NCI-H1436 (cell line): ENCODE measurements at regions not wholly inside any gene's neighbourhood (a gene's known extent, or its start where the extent isn't known, plus 50 kb on each side); places are given as distances from the start of the nearest gene placed in this dataset.
"Not testable (repeated sequence)": the region's sequence is repeated elsewhere in the genome, so short reads cannot be mapped to it uniquely, and the experiment has no call there.

Experiments
- DNase-seq: peaks from one replicate; lab custom pipeline; 2025; lab: John Stamatoyannopoulos, UW

DNA sequence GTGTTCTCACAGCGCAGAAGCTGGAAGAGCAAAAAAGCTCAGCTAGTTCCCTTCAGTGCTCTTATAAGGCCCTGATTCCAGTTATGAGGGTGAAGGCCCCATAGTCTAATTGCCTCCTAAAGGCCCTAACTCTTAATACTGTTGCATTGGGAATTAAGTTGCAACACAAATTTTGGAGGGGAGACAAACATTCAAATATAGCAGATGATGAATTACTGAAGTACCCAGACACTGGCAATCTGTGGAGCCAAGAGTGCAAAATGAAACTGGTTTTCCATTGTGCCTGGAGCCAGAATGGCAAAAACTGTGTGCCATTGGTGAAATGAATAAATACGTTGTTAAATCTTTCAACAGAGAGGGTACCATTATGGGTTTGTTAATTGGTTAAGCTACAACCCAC lies 356.0 kb downstream of the PPARGC1A start:
- DNase-seq, result no peak

- DNase-seq, result no peak
Measured at GRCh38 chr4:23516716-23517115, 373.1 kb downstream of the PPARGC1A start.

- no peak for DNase-seq
Measured at GRCh38 chr4:23504083-23504482, 385.8 kb downstream of the PPARGC1A start.

GRCh38 chr4:23500894-23501449 lies 388.9 kb downstream of the PPARGC1A start:
- no peak for DNase-seq

- DNase-seq, result no peak
Measured at GRCh38 chr4:23485801-23486200, 404.0 kb downstream of the PPARGC1A start.

- no peak for DNase-seq
Measured at GRCh38 chr4:23484689-23485088, 405.2 kb downstream of the PPARGC1A start.

- no peak for DNase-seq
Measured at GRCh38 chr4:23483320-23483960, 406.4 kb downstream of the PPARGC1A start.

- no peak for DNase-seq
Measured at GRCh38 chr4:23481566-23481965, 408.3 kb downstream of the PPARGC1A start.

- DNase-seq, result no peak
Measured at GRCh38 chr4:23477905-23478304, 411.9 kb downstream of the PPARGC1A start.

DNA sequence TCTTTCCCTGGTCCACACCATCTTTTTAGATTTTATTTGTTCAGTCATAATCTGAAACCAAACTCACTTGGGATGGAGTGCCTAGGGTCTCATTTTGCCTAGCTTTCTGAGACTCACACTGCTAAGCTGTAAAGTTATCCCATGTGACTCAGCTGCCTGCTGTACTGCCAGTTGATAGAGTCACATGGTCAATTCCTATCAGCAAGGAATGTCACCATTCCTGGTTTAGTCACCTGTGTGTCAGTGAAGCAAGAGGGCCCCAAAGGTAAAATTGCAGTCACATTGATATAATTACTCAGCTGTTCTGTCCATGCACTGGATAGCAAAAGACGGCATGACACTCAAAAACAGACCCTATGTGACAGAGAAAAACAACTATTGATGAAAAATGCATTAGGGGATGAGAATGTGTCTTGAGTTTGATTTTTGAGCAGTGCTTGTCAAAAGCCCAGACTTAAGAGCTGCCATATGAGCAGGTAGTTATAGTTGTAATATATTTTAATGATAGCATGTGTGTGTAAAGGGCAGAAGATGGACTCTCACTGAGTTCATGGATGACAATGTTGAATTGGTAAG lies 413.2 kb downstream of the PPARGC1A start:
- no peak for DNase-seq

- DNase-seq, result no peak
Measured at GRCh38 chr4:23463071-23463470, 426.8 kb downstream of the PPARGC1A start.

DNA sequence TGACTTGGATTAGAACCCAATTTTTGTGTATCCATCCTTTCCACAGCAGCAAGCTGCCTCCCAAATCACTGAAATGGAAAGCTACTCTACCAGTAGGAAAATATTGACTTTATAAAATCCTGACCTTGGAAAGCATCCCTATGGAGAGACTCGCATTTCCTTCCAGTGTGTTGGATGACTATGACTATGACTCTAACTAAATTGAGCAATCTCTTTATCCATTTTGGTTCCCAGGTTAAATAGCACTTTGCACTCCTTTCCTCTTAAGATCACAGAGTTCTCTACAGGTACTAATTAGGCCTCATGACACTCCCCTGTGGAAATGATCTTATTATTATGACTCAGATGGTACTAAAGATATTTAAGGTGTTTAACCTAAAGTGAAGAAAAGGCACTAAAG lies 431.8 kb downstream of the PPARGC1A start:
- no peak for DNase-seq

GRCh38 chr4:23456864-23457263 lies 433.0 kb downstream of the PPARGC1A start:
- no peak for DNase-seq

DNA sequence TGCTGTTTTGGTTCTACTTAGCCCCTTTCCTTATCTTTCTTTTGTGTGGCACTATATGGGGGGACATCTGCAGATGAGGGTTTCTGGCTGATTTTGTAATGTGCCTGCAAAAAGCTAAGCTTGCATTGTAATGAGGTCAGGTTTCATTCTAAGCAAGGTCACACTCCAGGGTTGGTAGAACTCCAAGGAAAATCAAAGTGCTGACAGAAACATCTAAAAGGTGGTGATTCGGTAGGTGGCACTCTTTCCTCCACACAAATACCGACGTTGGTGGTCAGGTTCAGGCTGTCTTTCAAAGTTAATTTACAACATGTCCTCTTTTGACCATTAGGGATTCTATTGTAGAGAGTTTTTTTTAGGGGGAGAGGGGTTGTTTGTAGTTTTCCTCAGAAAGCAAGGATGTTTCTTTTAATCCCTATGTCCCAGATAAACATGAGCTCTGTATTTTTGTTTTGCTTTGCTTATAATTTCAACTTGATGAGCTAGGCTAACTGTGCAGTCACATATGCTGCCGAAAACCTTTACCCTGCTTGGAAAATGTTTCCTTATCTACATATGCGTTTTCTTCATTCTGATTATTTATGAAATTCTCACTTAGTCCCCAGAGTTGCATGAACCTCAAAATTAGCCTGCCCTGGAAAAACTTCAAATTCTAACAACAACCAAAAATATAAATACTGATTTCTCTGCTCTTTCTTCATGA lies 434.2 kb downstream of the PPARGC1A start:
- no peak for DNase-seq

DNA sequence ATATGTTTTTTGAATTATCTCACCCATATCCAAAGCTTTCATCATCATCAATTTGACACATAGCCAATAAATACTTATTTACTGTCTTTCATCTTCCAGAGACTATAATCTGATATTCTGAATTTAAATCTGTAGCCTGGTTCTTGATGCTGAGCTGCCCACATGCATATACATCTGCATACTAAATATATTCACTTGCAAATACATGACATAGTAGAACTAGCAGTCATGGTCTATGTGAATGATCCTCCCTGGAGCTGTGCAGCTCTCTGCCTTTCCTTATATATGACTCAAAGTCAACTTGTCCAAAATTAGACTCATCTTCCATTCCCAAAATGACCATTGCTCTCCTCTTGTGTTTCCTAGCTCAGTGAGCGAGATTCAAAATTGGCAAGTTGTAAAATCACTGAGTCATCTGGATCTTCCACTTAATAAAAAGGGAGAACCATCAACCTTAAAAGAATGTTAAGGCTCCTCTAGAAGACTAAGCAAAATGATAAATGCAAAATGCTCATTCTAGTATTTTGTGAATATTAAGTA lies 448.2 kb downstream of the PPARGC1A start:
- DNase-seq, result no peak

DNA sequence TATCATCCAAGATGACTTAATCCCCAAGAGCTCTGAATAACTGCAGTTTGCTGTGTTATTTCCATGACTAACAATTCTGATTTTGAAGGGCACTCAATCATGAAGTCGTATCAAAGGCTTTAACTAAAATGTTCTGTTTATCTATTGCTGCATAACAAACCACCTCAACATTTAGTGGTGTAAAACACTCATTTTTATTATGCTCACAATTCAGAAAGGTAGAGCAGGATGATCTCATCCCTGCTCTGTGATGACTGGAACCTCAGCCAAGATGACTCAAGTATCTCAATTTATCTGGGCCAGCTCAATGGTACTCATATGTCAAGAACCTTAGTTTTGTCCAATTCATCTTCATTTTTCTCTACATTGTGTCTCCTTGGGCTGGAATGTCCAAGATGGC lies 451.1 kb downstream of the PPARGC1A start:
- no peak for DNase-seq

DNA sequence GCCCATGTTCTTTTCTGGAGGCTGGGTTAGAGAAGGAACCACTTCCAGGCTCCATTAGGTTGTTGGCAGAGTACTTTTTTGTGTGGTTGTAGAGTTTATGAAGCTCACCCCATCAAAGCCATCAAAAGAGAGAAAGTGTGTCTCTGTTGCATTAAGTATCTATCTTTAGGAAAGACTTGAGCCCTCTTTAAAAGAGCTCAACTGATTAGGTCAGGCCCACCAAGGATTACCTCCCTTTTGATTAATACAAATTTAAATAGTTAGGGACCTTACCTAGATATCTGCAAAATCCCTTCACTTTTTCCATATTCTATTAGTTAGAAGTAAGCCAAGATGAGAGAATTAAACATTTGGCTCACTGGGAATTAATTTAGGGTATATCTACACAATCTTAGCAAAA lies 460.4 kb downstream of the PPARGC1A start:
- DNase-seq, result no peak

- no peak for DNase-seq
Measured at GRCh38 chr4:23425570-23425969, 464.3 kb downstream of the PPARGC1A start.

DNA sequence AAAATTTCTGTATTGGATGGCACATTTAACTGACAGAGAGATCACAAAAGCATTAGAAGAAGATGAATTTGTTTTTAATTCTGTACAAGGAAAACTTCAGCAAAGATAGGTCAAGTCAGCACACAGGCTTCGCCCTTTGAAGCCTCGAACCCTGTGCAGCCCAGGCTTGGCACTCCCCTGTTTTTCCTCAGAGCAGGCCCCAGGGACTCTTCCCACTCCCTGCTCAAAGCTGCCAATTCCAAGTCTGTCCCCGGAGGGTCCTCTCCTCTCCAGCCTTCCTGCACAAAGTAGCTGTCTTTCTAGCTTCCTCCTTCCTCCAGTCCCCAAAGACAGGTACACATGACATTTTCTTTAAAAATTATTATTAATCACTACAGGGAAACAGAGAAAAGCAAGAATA lies 466.3 kb downstream of the PPARGC1A start:
- no peak for DNase-seq

GRCh38 chr4:23422878-23423277 lies 467.0 kb downstream of the PPARGC1A start:
- no peak for DNase-seq

DNA sequence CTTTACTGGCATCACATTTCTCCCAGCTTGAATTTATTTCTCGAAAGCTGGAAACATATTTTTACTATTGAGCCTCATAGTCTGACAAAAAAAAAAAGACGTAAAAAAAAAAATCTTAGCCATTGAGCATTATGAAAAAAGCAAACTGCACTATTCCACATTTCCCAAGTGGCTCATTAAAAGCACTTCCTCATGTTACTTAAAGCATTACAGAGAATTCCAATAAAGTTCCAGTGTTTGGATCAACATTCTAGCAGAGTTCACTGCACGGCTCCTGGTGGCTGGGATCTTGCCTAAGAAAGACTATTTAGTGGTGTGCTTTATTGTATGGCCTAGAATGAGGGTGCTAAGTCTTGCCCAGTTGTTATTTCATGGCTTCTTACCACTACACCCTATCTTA lies 476.2 kb downstream of the PPARGC1A start:
- no peak for DNase-seq

GRCh38 chr4:23412701-23413100 lies 477.1 kb downstream of the PPARGC1A start:
- no peak for DNase-seq

DNA sequence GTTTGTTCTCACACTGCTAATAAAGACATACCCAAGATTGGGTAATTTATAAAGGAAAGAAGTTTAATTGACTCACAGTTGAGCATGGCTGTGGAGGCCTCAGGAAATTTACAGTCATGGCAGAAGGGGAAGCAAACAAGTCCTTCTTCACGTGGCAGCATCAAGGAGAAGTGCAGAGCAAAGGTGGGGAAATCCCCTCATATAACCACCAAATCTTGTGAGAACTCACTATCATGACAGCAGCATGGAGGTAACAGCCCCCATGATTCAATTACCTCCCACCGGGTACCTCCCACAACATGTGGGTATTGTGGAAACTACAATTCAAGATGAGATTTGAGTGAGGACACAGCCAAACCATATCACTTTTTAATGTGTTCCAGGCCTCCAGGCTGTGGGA lies 480.9 kb downstream of the PPARGC1A start:
- DNase-seq, result not testable (repeated sequence)
